Testis (tissue), 2 donors: ENCODE measurements at regions not wholly inside any gene's neighbourhood (a gene's known extent, or its start where the extent isn't known, plus 50 kb on each side); places are given as distances from the start of the nearest gene placed in this dataset.

Source experiments
- CTCF ChIP-seq, 3 experiments: fragments of 450-650 bp in 2 of 3; fragments of 200-600 bp in 1 of 3; sonication (generic) in 1 of 3; IDR thresholded peaks; one replicate each; pipeline ENCODE4 v1.5.1; 2016 to 2019; ENCODE audit warnings: antibody characterized with exemption in 3 of 3, mild to moderate bottlenecking in 2 of 3, moderate library complexity in 1 of 3
- POLR2A ChIP-seq: fragments of 450-650 bp; IDR thresholded peaks from one replicate; pipeline ENCODE4 v1.6.1; 2017; ENCODE audit warnings: antibody characterized with exemption, mild to moderate bottlenecking, moderate library complexity

- TF ChIP-seq CTCF (IDR thresholded peaks at IDR 0.05) (no peak), POLR2A (no peak)
Measured at GRCh38 chr7:155987681-155988235, 175.5 kb upstream of the SHH start.
